AG04449 (cell line): ENCODE measurements at regions not wholly inside any gene's neighbourhood (a gene's known extent, or its start where the extent isn't known, plus 50 kb on each side); places are given as distances from the start of the nearest gene placed in this dataset.
"Not testable (repeated sequence)": the region's sequence is repeated elsewhere in the genome, so short reads cannot be mapped to it uniquely, and the experiment has no call there.

Experiments used
- CTCF ChIA-PET: fragments of 350-600 bp; formaldehyde crosslinking; extraction: SDS; loops from one replicate; lab custom pipeline; 2021; ENCODE audit warnings: antibody characterized with exemption; lab: Yijun Ruan, JAX
- POLR2A ChIA-PET: fragments of 400-600, 350-600 bp; formaldehyde crosslinking; extraction: SDS; loops from one replicate; lab custom pipeline; 2020; ENCODE audit warnings: antibody characterized with exemption, inconsistent platforms; lab: Yijun Ruan, JAX
- DNase-seq: peaks from one replicate; pipeline ENCODE4 v3.0.0-alpha.2; 2010; ENCODE audit warnings: low read depth, low spot score
- H3K4me3 ChIP-seq: 2 replicates; pipeline ENCODE4 v1.5.1; 2011; ENCODE audit warnings: low read depth, mild to moderate bottlenecking, control low read depth, low read length
- TF ChIP-seq, protein P1 (sequence below): IDR thresholded peaks from one replicate; pipeline ENCODE4 v1.5.1; 2011; ENCODE audit warnings: mild to moderate bottlenecking, moderate library complexity, low read length, control low read depth, inconsistent platforms; ENCODE audit not compliant: insufficient read depth; ENCODE audit errors: missing control alignments

DNA sequence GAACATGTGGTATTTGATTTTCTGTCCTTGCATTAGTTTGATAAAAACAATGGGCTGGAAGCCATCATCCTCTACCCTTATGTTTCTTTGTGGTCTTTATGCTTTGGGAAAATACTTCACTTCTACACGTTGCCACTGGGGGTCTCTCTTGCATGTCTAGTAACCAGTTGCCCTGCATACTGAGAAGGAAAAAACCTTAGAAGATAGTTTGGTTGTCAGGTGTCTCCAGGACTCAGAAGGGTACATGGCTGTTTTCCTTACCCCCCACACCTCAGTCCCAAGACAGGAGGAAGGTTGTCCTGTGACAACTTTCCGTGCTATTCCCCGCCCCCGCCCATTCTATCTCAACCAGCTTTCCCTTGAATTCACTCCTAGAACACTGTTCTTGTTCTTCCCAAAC lies 62.1 kb upstream of the LANCL3 start:
- no peak for DNase-seq
- CTCF ChIA-PET = interaction anchor here (1.1 kb wide), 1 partner anchor 316 kb away, joined by 4 read pairs; no protein-coding TSS in a partner anchor
- POLR2A ChIA-PET = no interaction called here
- H3K4me3 ChIP-seq = no peak overlapping the region
- TF ChIP-seq, protein P1, sequence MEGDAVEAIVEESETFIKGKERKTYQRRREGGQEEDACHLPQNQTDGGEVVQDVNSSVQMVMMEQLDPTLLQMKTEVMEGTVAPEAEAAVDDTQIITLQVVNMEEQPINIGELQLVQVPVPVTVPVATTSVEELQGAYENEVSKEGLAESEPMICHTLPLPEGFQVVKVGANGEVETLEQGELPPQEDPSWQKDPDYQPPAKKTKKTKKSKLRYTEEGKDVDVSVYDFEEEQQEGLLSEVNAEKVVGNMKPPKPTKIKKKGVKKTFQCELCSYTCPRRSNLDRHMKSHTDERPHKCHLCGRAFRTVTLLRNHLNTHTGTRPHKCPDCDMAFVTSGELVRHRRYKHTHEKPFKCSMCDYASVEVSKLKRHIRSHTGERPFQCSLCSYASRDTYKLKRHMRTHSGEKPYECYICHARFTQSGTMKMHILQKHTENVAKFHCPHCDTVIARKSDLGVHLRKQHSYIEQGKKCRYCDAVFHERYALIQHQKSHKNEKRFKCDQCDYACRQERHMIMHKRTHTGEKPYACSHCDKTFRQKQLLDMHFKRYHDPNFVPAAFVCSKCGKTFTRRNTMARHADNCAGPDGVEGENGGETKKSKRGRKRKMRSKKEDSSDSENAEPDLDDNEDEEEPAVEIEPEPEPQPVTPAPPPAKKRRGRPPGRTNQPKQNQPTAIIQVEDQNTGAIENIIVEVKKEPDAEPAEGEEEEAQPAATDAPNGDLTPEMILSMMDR = peak; percentile 13

DNA sequence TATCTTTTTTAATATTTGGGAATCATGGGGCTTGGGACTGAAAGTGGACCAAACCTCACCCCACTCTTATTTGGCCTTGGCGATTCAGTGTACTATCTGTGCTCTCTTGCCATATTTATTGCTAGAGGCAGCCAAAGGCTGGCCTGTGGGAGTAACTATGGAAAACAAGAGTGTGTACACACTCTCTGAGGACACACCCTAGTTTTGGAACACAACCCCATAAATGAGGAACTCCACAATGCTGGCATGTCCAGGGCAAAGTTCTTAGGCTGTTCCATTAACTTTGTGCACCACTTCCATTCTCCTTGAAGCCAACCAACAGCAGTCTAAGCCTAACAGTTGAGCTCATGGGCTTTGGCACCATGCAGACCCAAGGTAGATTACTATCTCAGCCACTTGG lies 54.9 kb upstream of the LANCL3 start:
- POLR2A ChIA-PET, DNase-seq, H3K4me3 ChIP-seq, CTCF ChIA-PET: not testable (repeated sequence)

DNA sequence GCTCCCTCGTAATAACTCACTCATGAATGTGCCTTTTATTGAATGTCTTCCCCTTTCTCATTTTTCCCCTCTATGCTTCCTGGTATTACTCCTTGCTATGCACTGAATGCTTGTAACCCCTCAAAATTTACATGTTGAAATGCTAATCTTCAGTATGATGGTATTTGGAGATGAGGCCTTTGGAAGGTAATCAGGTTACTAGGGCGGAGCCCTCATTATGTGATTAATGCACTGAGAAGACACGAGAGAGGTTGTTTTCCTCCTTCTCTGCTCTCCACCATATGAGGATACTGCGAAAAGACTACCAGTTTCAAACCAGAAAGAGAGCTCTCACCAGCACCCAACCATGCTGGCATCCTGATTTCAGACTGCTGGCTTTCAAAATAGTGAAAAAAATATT lies 52.2 kb upstream of the LANCL3 start:
- DNase-seq, CTCF ChIA-PET, POLR2A ChIA-PET, H3K4me3 ChIP-seq: not testable (repeated sequence)

DNA sequence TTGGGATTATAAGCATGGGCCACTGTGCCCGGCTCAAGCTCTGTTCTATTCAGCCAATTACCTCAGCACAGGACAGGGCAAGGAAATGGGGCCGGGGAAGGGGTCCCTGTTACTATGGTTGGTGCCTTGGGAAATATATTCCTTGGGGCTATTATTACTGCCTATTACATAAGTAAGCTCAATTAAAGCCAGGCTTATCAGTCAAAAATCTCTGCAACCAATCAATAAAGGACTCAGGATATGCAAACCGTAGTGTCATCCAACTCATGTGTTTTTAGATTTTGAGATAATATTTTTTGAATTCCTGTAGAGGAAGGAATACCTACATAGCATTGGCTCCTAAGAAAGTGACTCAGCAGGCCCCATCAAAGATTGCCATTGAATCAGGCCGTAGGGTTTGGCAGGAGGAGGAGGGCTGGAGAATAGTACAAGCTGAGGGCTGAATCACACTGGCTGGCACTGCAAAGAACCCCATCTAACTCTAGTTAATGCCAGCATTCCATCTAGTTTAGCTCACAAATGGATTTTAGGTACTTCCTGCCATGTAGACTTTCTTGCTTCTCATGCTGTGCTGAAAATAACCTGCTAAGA lies 50.5 kb upstream of the LANCL3 start:
- CTCF ChIA-PET, POLR2A ChIA-PET, H3K4me3 ChIP-seq: not testable (repeated sequence)
- DNase-seq = peak; percentile 1
